Caco-2 (cell line): ENCODE measurements at regions not wholly inside any gene's neighbourhood (a gene's known extent, or its start where the extent isn't known, plus 50 kb on each side); places are given as distances from the start of the nearest gene placed in this dataset.

Source experiments
- BruUV-seq: library from RNA; stranded (reverse); fragments of 400-500 nt; replicated peaks from 2 replicates; lab custom pipeline; 2021; lab: Mats Ljungman, UMichigan
- CTCF ChIA-PET: fragments of 300-600 bp; sonication (Branson Sonifier 250); formaldehyde crosslinking; loops from one replicate; lab custom pipeline; 2022; ENCODE audit warnings: antibody characterized with exemption; lab: Charles Lee
- POLR2A ChIA-PET: fragments of 300-600 bp; sonication (Branson Sonifier 250); formaldehyde crosslinking; loops from one replicate; lab custom pipeline; 2022; ENCODE audit warnings: antibody characterized with exemption; lab: Charles Lee
- DNase-seq, 2 experiments: peaks; one replicate each; pipeline versions ENCODE4 v3.0.0 to v3.0.0-alpha.2; 2020 to 2022
- H3K27me3 ChIP-seq: replicated peaks from 2 replicates; pipeline ENCODE4 v1.6.0; 2011; ENCODE audit warnings: low read length; ENCODE audit not compliant: control insufficient read depth, insufficient read depth
- H3K36me3 ChIP-seq: 2 replicates; pipeline ENCODE4 v1.5.1; 2011; ENCODE audit warnings: low read length; ENCODE audit not compliant: control insufficient read depth, insufficient read depth
- H3K4me1 ChIP-seq: fragments of 250-450 bp; sonication (Bioruptor Pico); 2 replicates; pipeline ENCODE4 v1.5.1; 2020; ENCODE audit warnings: mild to moderate bottlenecking
- H3K4me3 ChIP-seq: 2 replicates; pipeline ENCODE4 v1.5.1; 2011; ENCODE audit warnings: low read depth, mild to moderate bottlenecking, control low read depth, low read length
- H3K9me3 ChIP-seq: fragments of 250-450 bp; sonication (Bioruptor Pico); 2 replicates; pipeline ENCODE4 v1.5.1; 2020; ENCODE audit warnings: mild to moderate bottlenecking, moderate library complexity
- H3K27ac Mint-ChIP-seq: one replicate; pipeline ENCODE4 v1.8.0; 2022; ENCODE audit warnings: mixed read lengths; ENCODE audit not compliant: unreplicated experiment
- H3K27me3 Mint-ChIP-seq: one replicate; pipeline ENCODE4 v1.8.0; 2022; ENCODE audit warnings: mixed read lengths; ENCODE audit not compliant: insufficient read depth, unreplicated experiment
- H3K36me3 Mint-ChIP-seq: one replicate; pipeline ENCODE4 v1.8.0; 2022; ENCODE audit warnings: mild to moderate bottlenecking, mixed read lengths; ENCODE audit not compliant: insufficient read depth, unreplicated experiment
- H3K4me1 Mint-ChIP-seq: one replicate; pipeline ENCODE4 v1.8.0; 2022; ENCODE audit warnings: low read depth, mixed read lengths; ENCODE audit not compliant: unreplicated experiment
- H3K4me3 Mint-ChIP-seq: one replicate; pipeline ENCODE4 v1.8.0; 2022; ENCODE audit warnings: mild to moderate bottlenecking, moderate library complexity, mixed read lengths; ENCODE audit not compliant: unreplicated experiment
- H3K9me3 Mint-ChIP-seq: one replicate; pipeline ENCODE4 v1.8.0; 2022; ENCODE audit warnings: mixed read lengths; ENCODE audit not compliant: unreplicated experiment
- CTCF ChIP-seq, 2 experiments: fragments of 200-600 bp in 1 of 2; IDR thresholded peaks; 1 replicate in 1 of 2; 2 replicates in 1 of 2; pipeline versions ENCODE4 v1.5.1 to v1.8.0; 2011 to 2022; ENCODE audit warnings: antibody characterized with exemption in 1 of 2, control low read depth in 1 of 2, inconsistent platforms in 1 of 2, low read depth in 1 of 2, low read length in 1 of 2, mild to moderate bottlenecking in 1 of 2, moderate library complexity in 1 of 2; ENCODE audit not compliant: insufficient read depth in 1 of 2, severe bottlenecking in 1 of 2, unreplicated experiment in 1 of 2
- intact Hi-C: fragments of 100-400 bp; cut with micrococcal nuclease; formaldehyde crosslinking; loops from one replicate; pipeline ENCODE4 v1.10.0; 2022; ENCODE audit not compliant: unreplicated experiment

GRCh38 chr20:56871691-56872090 lies 242.6 kb downstream of the TFAP2C start:
- H3K36me3 ChIP-seq = no peaks in the 10 kb centered on the region
- Mint-ChIP-seq H3K27me3 (peaks cover 21% of the 10 kb centered on the region), H3K36me3 (no peaks in the 10 kb centered on the region), H3K4me3 (no peak overlapping the region), H3K27ac (no peak overlapping the region), H3K9me3 (peaks cover 9% of the 10 kb centered on the region), H3K4me1 (no peaks in the 10 kb centered on the region)
- BruUV-seq = no TSS peak
- no peak overlapping the region for H3K4me3 ChIP-seq
- ChIA-PET CTCF (no interaction called here), POLR2A (no interaction called here)
- no peak for TF ChIP-seq CTCF (IDR thresholded peaks at IDR 0.05; ENCODE audit: insufficient read depth in 1 of 2, low read depth in 1 of 2, low read length in 1 of 2, severe bottlenecking in 1 of 2, unreplicated experiment in 1 of 2)
- H3K4me1 ChIP-seq = 0 out of 2 replicates have a peak, but pooled peaks cover 4% of the 10 kb centered on the region
- H3K9me3 ChIP-seq = peaks cover 4% of the 10 kb centered on the region; the same call in 1 of the 2 replicates
- no peak for DNase-seq
- no peaks in the 10 kb centered on the region; the same call in none of the 2 replicates for H3K27me3 ChIP-seq
- intact Hi-C loops = loop anchor here (5.0 kb wide), 1 partner anchor 101 kb away; no protein-coding TSS in a partner anchor

- H3K9me3 ChIP-seq = peaks cover 4% of the 10 kb centered on the region; the same call in 1 of the 2 replicates
- Mint-ChIP-seq H3K36me3 (no peaks in the 10 kb centered on the region), H3K27me3 (peaks cover 12% of the 10 kb centered on the region), H3K9me3 (peaks cover 9% of the 10 kb centered on the region), H3K4me3 (no peak overlapping the region), H3K4me1 (no peaks in the 10 kb centered on the region), H3K27ac (no peak overlapping the region)
- no peak overlapping the region for H3K4me3 ChIP-seq
- BruUV-seq = no TSS peak
- POLR2A ChIA-PET = no interaction called here
- TF ChIP-seq CTCF (IDR thresholded peaks at IDR 0.05; ENCODE audit: insufficient read depth in 1 of 2, low read depth in 1 of 2, low read length in 1 of 2, severe bottlenecking in 1 of 2, unreplicated experiment in 1 of 2) = no peak
- CTCF ChIA-PET = interaction anchor here (0.6 kb wide), 2 partner anchors 190 to 269 kb away, joined by 3 to 4 read pairs; no protein-coding TSS in a partner anchor
- no peak for DNase-seq
- no peaks in the 10 kb centered on the region for H3K36me3 ChIP-seq
- intact Hi-C loops = loop anchor here (5.0 kb wide), 1 partner anchor 99 kb away; no protein-coding TSS in a partner anchor
- no peaks in the 10 kb centered on the region; the same call in none of the 2 replicates for H3K27me3 ChIP-seq
- H3K4me1 ChIP-seq = 0 out of 2 replicates have a peak, but pooled peaks cover 4% of the 10 kb centered on the region
Measured at GRCh38 chr20:56872620-56873458, 243.7 kb downstream of the TFAP2C start.

GRCh38 chr20:56873836-56874235 lies 244.7 kb downstream of the TFAP2C start:
- Mint-ChIP-seq H3K9me3 (no peaks in the 10 kb centered on the region), H3K27ac (no peak overlapping the region), H3K27me3 (peaks cover 7% of the 10 kb centered on the region), H3K4me3 (no peak overlapping the region), H3K36me3 (no peaks in the 10 kb centered on the region), H3K4me1 (no peaks in the 10 kb centered on the region)
- ChIA-PET CTCF (interaction anchor here (0.6 kb wide), 1 partner anchor 270 kb away, joined by 3 read pairs; no protein-coding TSS in a partner anchor), POLR2A (no interaction called here)
- intact Hi-C loops = loop anchor here (5.0 kb wide), 1 partner anchor 98 kb away; no protein-coding TSS in a partner anchor
- BruUV-seq = no TSS peak
- Histone ChIP-seq H3K27me3 (no peaks in the 10 kb centered on the region; the same call in none of the 2 replicates), H3K36me3 (no peaks in the 10 kb centered on the region), H3K4me3 (no peak overlapping the region), H3K4me1 (0 out of 2 replicates have a peak, but pooled peaks cover 4% of the 10 kb centered on the region), H3K9me3 (no peaks in the 10 kb centered on the region)
- no peak for TF ChIP-seq CTCF (IDR thresholded peaks at IDR 0.05; ENCODE audit: insufficient read depth in 1 of 2, low read depth in 1 of 2, low read length in 1 of 2, severe bottlenecking in 1 of 2, unreplicated experiment in 1 of 2)
- DNase-seq = no peak
